ENCODE measurements at regions not wholly inside any gene's neighbourhood (a gene's known extent, or its start where the extent isn't known, plus 50 kb on each side); places are given as distances from the start of the nearest gene placed in this dataset.

DNA sequence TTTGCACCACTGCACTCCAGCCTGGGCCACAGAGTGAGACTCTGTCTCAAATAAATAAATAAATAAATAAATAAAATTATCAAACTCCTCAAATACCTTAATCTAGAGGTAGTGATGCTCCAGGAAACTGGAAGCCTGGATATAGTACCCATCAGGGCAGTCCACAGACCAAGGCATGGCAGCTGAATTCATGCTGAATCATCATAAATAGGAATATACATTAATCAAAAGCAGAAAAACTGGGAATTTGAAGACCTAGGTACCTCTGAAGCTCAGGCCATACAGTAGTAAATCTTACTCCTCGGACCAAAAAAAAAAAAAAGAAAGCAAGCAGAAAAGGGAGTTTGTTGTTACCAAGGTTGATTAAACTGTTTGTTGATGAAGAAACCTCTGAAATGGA lies 184.2 kb upstream of the CHODL start:
- TF ChIP-seq, protein P1, sequence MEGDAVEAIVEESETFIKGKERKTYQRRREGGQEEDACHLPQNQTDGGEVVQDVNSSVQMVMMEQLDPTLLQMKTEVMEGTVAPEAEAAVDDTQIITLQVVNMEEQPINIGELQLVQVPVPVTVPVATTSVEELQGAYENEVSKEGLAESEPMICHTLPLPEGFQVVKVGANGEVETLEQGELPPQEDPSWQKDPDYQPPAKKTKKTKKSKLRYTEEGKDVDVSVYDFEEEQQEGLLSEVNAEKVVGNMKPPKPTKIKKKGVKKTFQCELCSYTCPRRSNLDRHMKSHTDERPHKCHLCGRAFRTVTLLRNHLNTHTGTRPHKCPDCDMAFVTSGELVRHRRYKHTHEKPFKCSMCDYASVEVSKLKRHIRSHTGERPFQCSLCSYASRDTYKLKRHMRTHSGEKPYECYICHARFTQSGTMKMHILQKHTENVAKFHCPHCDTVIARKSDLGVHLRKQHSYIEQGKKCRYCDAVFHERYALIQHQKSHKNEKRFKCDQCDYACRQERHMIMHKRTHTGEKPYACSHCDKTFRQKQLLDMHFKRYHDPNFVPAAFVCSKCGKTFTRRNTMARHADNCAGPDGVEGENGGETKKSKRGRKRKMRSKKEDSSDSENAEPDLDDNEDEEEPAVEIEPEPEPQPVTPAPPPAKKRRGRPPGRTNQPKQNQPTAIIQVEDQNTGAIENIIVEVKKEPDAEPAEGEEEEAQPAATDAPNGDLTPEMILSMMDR (IDR thresholded peaks at IDR 0.05): no peak
- TF ChIP-seq POLR2A (IDR thresholded peaks at IDR 0.05): no peak
